ENCODE measurements at regions not wholly inside any gene's neighbourhood (a gene's known extent, or its start where the extent isn't known, plus 50 kb on each side); places are given as distances from the start of the nearest gene placed in this dataset.

- in situ Hi-C loops (cut with MboI): no loop called here
- H3K4me1 ChIP-seq (replicated peaks in 1 of 2; ENCODE audit: control insufficient read depth in 2 of 2, insufficient read depth in 2 of 2, low read length in 2 of 2): peaks cover 0 to 3% of the 10 kb centered on the region in 2 experiments; a peak in 1 of 5 replicates
- H3K4me3 ChIP-seq: no peak overlapping the region
- CTCF ChIA-PET (ENCODE audit: low intra/inter-chr PET ratio): no interaction called here
- no peak overlapping the region for H3K27ac ChIP-seq (ENCODE audit: extremely low read depth, low read depth, low read length)
- no peak overlapping the region for H2AFZ ChIP-seq (ENCODE audit: low read depth, low read length)
- no peaks in the 10 kb centered on the region for H3K79me2 ChIP-seq (ENCODE audit: control insufficient read depth, insufficient read depth, low read length)
- no peaks in the 10 kb centered on the region for H3K36me3 ChIP-seq (ENCODE audit: control insufficient read depth, insufficient read depth, low read length)
- H3K9ac ChIP-seq (ENCODE audit: insufficient read depth in 1 of 2, low read depth in 2 of 2, low read length in 2 of 2): no peak overlapping the region
- ATAC-seq (no peak), DNase-seq (ENCODE audit: extremely low read depth in 1 of 4, low spot score in 3 of 4) (no peak), FAIRE-seq (no peak)
- WGBS (ENCODE audit: insufficient coverage, low coverage, missing lambda C conversion rate): 2% methylated on average over 7 of the region's 7 CpGs
- TF ChIP-seq ZNF232 (CRISPR knock-in tag; IDR thresholded peaks at IDR 0.05): no peak
- TF ChIP-seq CHD1 (IDR thresholded peaks at IDR 0.05; ENCODE audit: low read length): no peak
- TF ChIP-seq SMC3 (conservative IDR thresholded peaks at IDR 0.05; ENCODE audit: insufficient read depth, low read depth, low read length): no peak
- TF ChIP-seq CTCFL (IDR thresholded peaks at IDR 0.05; ENCODE audit: borderline replicate concordance, insufficient read depth, low read depth, low read length, poor library complexity, severe bottlenecking): no peak
- TF ChIP-seq SOX6 (IDR thresholded peaks at IDR 0.05): no peak
- TF ChIP-seq, protein P1, sequence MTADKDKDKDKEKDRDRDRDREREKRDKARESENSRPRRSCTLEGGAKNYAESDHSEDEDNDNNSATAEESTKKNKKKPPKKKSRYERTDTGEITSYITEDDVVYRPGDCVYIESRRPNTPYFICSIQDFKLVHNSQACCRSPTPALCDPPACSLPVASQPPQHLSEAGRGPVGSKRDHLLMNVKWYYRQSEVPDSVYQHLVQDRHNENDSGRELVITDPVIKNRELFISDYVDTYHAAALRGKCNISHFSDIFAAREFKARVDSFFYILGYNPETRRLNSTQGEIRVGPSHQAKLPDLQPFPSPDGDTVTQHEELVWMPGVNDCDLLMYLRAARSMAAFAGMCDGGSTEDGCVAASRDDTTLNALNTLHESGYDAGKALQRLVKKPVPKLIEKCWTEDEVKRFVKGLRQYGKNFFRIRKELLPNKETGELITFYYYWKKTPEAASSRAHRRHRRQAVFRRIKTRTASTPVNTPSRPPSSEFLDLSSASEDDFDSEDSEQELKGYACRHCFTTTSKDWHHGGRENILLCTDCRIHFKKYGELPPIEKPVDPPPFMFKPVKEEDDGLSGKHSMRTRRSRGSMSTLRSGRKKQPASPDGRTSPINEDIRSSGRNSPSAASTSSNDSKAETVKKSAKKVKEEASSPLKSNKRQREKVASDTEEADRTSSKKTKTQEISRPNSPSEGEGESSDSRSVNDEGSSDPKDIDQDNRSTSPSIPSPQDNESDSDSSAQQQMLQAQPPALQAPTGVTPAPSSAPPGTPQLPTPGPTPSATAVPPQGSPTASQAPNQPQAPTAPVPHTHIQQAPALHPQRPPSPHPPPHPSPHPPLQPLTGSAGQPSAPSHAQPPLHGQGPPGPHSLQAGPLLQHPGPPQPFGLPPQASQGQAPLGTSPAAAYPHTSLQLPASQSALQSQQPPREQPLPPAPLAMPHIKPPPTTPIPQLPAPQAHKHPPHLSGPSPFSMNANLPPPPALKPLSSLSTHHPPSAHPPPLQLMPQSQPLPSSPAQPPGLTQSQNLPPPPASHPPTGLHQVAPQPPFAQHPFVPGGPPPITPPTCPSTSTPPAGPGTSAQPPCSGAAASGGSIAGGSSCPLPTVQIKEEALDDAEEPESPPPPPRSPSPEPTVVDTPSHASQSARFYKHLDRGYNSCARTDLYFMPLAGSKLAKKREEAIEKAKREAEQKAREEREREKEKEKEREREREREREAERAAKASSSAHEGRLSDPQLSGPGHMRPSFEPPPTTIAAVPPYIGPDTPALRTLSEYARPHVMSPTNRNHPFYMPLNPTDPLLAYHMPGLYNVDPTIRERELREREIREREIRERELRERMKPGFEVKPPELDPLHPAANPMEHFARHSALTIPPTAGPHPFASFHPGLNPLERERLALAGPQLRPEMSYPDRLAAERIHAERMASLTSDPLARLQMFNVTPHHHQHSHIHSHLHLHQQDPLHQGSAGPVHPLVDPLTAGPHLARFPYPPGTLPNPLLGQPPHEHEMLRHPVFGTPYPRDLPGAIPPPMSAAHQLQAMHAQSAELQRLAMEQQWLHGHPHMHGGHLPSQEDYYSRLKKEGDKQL (CRISPR knock-in tag; IDR thresholded peaks at IDR 0.05; ENCODE audit: borderline replicate concordance): no peak
- H4K20me1 ChIP-seq (replicated peaks; ENCODE audit: control insufficient read depth, insufficient read depth, low read length): no peaks in the 10 kb centered on the region
- H3K9me3 ChIP-seq (replicated peaks; ENCODE audit: control insufficient read depth, insufficient read depth, low read depth, low read length): no peaks in the 10 kb centered on the region
- intact Hi-C loops (cut with micrococcal nuclease): no loop called here
- POLR2A ChIA-PET: no interaction called here
- no peak overlapping the region for H3K4me2 ChIP-seq (ENCODE audit: insufficient read depth, low read length)
- BruUV-seq (replicated peaks): no TSS peak
- peaks cover 12 to 35% of the 10 kb centered on the region in 2 experiments; a peak in 4 of 5 replicates for H3K27me3 ChIP-seq (ENCODE audit: control insufficient read depth in 2 of 2, insufficient read depth in 2 of 2, low read length in 2 of 2)
- no peaks in the 10 kb centered on the region for H3K9me1 ChIP-seq (ENCODE audit: control insufficient read depth, insufficient read depth, low read length)
Observed at GRCh38 chr6:5846335-5846734, 160.4 kb downstream of the NRN1 start.

Measured in K562 (cell line).